ENCODE measurements at regions not wholly inside any gene's neighbourhood (a gene's known extent, or its start where the extent isn't known, plus 50 kb on each side); places are given as distances from the start of the nearest gene placed in this dataset.

DNA sequence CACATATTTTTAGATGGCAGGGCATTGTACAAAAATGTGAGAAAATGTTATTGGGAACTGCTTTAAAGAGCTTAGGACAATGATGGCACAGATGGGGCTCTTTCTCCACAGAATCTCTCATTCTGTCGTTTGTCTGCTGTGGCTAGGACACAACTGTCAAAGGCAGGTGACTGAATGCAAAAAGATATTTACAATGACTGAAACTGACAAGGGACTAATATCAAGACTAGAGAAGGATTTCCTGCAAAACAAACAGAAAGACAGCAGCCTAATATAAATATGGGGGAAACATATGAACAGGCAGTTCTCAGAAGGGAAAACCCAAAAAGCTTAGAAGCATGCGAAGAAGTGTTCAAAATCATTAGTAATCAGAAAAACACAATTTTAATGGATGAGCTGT lies 177.5 kb upstream of the AFF2 start:
- no peak for DNase-seq
- in situ Hi-C loops (cut with MboI; ENCODE audit: low pct_unique_long_range_greater_than_20kb, low sequenced_read_pairs), result no loop called here

DNA sequence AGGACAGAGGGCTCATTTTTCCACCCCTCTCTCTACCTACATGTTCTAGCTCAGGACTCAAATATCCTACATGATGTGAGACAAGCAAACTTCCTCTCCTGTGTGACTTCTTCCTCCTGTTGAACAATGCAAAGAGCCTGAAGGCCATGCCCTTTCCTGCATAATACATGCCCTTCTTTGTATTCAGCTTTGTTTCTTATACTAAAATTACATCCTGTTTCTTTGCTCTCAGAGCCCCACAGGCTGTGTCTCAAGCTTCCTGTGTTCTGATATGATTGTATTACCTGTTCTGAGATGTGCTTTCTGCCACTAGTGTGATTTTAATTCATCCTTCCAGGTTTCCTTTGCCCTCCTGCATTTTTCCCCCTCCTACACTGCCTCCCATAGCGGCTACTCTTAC lies 166.4 kb upstream of the AFF2 start:
- DNase-seq, result no peak
- in situ Hi-C loops (cut with MboI; ENCODE audit: low pct_unique_long_range_greater_than_20kb, low sequenced_read_pairs), result no loop called here

DNA sequence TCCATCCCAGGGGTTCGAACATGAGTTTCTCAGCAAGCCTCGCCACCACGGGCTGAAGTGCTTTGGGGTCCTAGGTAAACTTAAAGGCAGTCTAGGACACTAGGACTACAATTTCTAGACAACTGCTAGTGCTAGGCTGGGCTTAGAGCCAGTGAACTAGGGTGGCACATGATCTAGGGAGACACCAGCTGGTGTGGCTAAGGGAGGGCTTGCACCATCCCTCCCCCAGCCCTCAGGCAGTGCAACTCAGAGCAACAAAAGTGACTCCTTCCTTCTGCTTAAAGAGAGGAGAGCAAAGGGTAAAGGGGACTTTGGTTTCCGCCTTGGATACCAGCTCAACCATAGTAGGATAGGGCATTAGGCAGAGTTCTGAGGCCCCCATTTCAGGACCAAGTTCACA lies 162.5 kb upstream of the AFF2 start:
- in situ Hi-C loops (cut with MboI; ENCODE audit: low pct_unique_long_range_greater_than_20kb, low sequenced_read_pairs), result no loop called here
- no peak for DNase-seq

DNA sequence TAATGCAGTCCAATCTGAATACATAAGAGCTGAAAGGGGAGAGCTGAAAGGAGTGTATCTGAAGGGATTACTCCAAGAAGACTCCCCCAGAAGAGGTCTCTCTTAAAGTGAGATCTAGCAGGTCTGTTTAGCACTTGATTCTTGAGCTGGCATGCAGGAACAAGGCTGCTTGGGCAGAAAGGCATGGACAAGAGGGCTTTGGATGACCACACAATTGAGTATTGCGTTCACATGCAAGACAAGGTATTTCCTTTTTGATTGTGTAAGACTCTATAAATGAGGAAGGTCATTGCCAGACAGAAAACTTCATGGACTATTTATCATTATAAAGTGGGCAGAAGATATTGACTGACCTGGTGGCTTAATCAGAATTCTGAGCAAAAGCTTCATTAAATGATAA lies 145.5 kb upstream of the AFF2 start:
- in situ Hi-C loops (cut with MboI; ENCODE audit: low pct_unique_long_range_greater_than_20kb, low sequenced_read_pairs), result no loop called here
- DNase-seq, result no peak

DNA sequence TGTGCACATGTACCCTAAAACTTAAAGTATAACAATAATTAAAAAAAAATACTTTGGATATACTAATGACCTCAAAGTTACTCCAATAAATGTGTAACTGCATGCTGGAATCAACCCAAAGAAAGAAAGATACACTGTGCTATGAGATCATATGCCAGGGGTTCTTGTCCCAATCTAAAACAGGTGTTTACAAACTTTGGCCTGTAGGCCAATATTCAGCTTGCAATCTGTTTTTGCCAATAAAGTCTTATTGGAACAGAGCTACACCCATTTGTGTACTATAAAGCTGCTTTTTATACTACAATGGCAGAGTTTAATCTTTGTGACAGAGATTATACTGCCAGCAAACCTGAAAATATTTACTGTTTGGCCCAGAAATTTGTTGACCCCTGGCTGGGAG lies 138.8 kb upstream of the AFF2 start:
- in situ Hi-C loops (cut with MboI; ENCODE audit: low pct_unique_long_range_greater_than_20kb, low sequenced_read_pairs), result no loop called here
- no peak for DNase-seq

DNA sequence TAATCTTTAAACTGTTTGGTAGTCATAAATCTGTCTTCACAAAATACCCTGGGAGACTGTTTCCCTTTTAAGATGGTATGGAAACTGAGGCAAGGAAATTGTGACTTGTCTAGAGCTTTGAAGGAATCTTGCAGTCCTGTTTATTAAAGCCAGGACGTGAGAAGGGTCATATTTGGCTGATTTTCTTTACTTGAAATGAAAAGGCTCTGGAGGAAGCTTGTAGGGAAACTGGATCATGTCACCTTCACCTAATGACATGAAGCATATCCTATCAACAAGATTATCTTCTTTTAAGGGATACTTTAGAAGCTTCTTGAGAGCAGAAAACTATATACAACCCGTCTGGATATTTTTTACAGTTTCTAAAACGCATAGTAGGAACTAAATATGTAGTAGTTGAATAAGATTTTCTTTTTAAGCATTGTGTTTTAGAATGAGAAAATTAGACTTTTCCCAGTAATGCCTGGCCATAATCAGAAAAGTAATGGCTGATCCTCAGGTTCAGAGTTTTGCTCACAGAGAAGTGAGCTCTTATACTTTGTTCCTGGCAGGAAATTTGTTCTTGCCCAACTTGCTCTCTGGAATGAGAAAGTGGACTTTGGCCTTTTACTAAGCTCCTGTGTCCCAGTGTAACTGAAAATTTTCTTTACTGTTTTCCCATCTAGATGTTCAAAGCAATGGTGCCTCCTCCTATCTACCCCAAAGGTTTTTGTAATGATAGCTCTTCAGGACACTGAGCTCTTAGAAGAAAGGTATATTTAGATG lies 136.8 kb upstream of the AFF2 start:
- in situ Hi-C loops (cut with MboI; ENCODE audit: low pct_unique_long_range_greater_than_20kb, low sequenced_read_pairs), result no loop called here

DNA sequence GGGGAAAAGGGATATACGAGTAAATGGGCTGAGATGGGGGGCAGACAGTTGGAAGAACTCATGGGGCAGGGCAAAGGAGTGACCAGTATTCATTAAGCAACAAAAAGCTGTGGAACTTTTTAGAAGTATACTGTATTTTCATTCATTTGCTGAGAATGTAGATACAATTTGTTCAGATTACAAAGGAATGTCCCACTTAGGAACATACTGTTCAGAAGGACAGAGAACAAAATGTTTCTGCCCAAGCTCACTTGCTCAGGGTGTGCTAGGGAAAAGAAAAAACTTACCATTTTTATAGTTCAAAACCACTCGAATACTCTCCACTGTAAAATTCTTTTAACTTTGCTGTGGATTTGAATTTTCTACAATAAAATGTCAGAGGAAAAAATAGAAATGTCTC lies 135.2 kb upstream of the AFF2 start:
- in situ Hi-C loops (cut with MboI; ENCODE audit: low pct_unique_long_range_greater_than_20kb, low sequenced_read_pairs), result no loop called here

More for the DNA sequence above, 136.8 kb upstream of the AFF2 start:
- DNase-seq, result no peak

DNA sequence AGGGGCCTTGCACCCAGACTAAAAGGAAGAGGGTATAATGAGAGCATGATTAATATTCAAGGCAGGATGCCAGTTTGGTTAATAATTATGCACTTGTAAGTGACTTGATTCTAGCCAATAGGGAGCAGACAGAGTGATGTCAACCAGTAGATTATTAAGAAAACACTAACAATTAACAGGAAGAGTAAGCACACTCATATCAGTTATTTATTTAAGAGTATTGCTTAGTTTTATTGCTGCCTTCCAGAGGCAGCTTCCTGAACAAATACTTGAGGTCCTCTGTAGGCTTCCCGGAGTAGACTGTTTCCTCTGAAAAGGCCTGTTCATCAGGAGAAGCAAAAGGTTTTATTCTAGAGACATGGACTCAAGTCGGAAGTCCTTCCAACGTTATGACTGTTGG lies 129.1 kb upstream of the AFF2 start:
- in situ Hi-C loops (cut with MboI; ENCODE audit: low pct_unique_long_range_greater_than_20kb, low sequenced_read_pairs), result no loop called here
- no peak for DNase-seq

More for the DNA sequence above, 135.2 kb upstream of the AFF2 start:
- DNase-seq, result no peak

DNA sequence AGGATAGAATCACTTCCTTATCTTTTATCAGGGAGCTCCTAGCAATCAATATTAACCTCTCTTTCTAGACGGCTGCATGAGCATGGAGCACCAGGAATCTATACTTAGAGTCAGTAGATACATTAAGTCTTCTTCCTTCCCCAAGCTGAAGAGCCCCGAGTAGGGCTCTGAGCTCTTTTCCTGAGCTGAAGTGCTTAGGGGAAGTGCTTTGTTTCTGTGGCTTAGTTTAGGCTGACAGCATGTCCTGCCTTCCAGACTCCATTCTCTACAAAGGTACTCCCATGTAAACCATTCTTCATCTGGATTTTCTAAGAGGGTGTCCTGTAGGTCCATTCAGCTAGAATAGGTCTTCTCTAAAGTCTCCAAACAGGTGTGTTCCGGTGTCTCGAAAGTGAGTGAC lies 127.5 kb upstream of the AFF2 start:
- in situ Hi-C loops (cut with MboI; ENCODE audit: low pct_unique_long_range_greater_than_20kb, low sequenced_read_pairs), result no loop called here
- DNase-seq, result no peak

DNA sequence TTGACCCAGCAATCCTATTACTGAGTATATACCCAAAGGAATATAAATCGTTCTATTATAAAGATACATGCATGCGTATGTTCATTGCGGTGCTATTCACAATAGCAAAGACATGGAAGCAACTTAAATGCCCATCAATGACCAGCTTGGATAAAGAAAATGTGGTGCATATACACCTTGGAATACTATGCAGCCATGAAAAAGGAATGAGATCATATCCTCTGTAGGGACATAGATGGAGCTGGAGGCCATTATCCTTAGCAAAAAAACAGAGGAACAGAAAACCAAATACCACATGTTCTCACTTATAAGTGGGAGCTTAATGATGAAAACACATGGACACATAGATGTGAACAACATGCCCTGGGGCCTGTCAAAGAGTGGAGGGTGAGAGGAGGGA lies 124.1 kb upstream of the AFF2 start:
- DNase-seq, result no peak
- in situ Hi-C loops (cut with MboI; ENCODE audit: low pct_unique_long_range_greater_than_20kb, low sequenced_read_pairs), result no loop called here

DNA sequence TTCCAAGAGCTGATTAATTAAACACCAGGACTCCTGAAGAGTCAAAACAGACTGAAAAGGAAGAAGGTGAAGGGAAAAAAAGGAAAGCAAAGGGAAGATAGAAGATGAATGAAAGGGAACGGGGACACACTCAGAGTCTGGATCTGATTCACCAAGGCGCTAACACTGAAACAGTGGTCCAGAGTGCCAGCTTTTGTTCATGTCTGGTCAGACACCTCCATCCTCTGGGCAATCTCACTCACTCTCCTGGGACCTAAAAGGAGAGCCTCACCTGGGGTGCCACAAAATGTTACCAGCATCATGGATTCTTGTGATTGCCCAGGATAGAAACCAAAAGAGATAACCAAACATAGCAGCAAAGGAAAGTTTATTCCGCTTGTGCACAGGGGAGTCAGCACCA lies 120.3 kb upstream of the AFF2 start:
- no peak for DNase-seq
- in situ Hi-C loops (cut with MboI; ENCODE audit: low pct_unique_long_range_greater_than_20kb, low sequenced_read_pairs), result no loop called here

DNA sequence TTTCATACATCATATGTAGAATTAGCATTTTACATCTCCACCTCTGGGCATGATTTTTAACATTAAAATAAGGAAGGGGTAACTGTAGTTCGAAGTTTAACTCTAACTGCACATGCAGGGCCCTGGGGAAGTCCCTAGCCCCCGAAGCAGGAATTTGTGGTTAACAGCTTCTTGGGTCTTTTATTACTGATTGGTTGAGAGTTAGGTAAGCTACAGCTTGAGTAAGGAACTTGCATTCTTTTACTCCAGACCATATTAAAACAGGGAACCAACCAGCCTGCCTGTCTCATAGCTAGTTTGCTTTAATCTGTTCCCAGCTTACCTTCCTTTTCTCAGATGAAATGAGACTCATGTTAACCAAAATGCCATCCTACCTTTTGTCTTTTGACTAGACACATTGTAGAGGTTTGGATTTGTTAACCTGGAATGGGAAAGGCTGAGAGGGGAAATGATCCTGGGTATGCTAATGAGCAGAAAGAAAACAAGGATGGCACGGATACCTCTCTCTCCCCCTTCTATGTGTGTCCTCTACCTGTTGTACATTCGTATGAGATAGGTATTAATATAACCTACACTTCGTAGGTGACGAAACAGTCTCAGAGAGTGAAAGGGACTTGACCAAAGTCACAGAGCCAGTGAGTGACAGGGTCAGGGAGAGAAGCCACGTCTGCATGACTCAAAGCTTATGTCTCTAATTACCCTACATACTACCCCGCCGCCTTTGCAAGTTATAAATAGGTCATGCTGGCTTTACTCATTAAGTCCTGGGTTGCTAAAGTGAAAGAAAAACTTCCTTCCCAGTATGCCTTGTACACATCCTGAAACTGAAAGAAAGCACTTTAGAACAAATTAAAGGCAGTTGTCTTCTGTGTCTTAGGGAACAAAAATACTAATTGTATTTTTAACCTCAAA lies 119.5 kb upstream of the AFF2 start:
- DNase-seq, result peak; percentile 27
- in situ Hi-C loops (cut with MboI; ENCODE audit: low pct_unique_long_range_greater_than_20kb, low sequenced_read_pairs), result no loop called here

DNA sequence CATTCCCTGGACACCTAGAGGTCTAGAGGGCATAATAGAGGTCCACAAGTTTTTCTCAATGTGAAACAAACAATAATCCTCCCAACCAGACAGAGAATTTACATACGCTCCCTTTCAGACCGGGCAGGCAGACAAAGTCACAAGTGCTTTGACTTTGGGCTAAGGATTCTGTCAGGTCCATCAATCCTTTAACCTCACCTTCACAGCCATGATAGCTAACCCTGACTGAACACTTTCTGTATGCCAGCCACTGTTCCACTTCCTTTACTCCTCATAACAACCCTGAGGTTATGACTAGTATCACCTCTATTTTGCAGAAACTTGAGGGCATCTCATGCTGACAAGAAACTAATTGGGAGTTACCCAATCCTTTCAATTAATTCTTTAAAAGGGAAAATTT lies 118.8 kb upstream of the AFF2 start:
- no peak for DNase-seq
- in situ Hi-C loops (cut with MboI; ENCODE audit: low pct_unique_long_range_greater_than_20kb, low sequenced_read_pairs), result no loop called here

DNA sequence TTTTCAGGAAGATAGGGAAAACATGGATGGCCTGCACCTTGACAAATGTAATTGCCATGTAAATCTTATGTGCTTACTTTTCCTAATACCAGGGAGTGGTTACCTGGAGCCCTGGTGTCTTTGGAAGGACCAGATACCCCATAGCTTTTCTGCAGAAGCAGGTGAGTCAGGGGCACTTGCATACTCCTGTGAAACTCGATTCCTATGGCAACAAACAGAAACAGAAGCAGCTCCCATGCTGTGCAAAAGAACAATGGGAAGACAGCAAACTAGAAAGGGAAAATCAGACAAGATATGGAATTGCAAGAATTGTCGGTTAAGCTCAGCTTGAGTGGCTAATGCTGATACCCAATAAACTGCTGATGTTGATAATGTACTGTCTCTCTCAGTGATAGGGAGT lies 117.4 kb upstream of the AFF2 start:
- DNase-seq, result no peak
- in situ Hi-C loops (cut with MboI; ENCODE audit: low pct_unique_long_range_greater_than_20kb, low sequenced_read_pairs), result no loop called here

DNA sequence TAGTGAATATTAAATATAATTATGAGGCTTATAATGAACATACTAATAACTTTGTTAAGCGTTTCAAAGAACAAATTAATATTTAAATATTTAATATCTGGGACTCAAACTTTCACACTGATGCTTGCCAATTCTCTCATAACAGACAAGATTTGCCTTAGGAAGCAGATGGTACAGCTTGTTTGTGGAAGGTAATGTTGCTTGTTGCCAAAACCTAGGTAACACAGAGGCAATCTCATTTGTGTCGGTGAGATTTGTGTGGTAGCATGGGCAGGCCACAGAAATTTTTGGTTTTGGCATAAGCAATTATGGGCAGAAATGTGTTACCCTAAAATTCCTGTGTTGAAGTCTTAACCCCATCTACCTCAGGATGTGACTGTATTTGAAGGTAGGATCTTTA lies 114.9 kb upstream of the AFF2 start:
- no peak for DNase-seq
- in situ Hi-C loops (cut with MboI; ENCODE audit: low pct_unique_long_range_greater_than_20kb, low sequenced_read_pairs), result no loop called here

DNA sequence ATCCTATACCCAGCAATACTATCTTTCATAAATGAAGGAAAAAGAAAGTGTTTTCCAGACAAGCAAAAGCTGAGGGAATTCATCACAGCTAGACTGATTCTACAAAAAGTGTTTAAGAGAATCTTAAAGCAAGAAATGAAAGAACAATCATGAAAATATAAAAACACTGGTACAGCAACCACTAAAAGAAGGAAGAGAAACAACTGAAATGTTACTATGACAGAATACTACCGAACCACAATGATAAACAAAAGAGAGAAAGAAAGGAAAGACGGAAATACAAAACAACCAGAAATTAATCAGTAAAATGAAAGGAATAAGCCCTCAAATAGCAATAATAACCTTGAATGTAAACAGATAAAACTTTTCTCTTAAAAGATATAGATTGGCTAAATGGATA lies 110.8 kb upstream of the AFF2 start:
- in situ Hi-C loops (cut with MboI; ENCODE audit: low pct_unique_long_range_greater_than_20kb, low sequenced_read_pairs), result no loop called here
- no peak for DNase-seq

DNA sequence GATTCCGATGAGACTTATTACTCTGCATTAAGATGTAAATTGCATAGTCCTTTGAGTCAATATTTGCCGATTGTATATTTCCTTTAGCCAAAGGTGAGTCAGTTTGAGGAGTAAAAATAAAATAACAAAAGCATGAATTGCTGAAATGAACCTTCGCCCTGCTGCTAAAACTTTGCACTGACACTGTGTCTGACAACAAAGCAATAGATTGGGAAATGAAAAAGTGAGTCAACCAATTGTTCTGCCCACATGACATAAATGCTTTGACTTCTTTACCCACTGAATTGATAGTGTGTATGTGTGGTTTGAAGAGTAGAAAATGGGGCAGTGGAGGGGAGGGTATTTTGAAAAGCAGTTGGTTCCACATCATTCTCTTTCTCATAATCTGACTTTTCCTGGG lies 88.4 kb upstream of the AFF2 start:
- no peak for DNase-seq
- in situ Hi-C loops (cut with MboI; ENCODE audit: low pct_unique_long_range_greater_than_20kb, low sequenced_read_pairs), result no loop called here

DNA sequence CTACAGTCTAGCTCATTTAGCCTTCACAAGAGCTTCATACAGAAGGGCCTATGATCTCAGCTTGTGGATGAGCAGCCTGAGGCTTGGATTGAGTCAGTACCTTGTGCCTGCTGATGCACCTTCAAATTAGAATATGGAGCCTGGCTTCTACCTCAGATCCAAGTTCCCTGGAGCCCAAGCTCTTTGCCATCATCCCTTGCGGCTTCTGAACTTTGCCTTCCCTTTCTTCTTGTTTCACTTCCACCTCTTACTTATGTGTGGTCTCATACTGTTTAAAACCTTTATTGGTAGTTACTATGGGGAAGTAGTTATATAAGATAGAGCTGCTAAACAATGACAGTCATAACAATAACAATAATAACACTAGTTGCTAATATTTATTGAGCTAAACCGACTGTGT lies 84.3 kb upstream of the AFF2 start:
- in situ Hi-C loops (cut with MboI; ENCODE audit: low pct_unique_long_range_greater_than_20kb, low sequenced_read_pairs), result no loop called here
- DNase-seq, result no peak

DNA sequence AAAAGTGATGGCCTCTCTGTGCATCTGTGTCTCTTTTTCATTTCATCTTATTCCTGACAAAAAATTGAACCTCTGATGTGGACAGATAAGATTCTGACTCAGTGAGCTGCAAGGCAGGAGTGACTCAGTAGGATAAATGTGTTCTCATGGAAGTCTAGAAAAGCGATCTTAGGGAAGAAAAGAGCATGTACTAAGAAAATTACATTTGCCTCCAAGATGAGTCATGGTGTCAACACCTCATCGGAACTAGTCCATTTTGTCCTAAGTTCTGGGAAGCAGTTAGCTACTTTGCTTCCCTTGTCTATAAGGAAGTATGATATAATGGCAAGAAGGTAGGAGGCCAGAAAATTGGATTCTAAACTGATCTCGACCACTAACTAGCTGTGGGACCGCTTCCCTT lies 83.5 kb upstream of the AFF2 start:
- DNase-seq, result no peak
- in situ Hi-C loops (cut with MboI; ENCODE audit: low pct_unique_long_range_greater_than_20kb, low sequenced_read_pairs), result no loop called here

DNA sequence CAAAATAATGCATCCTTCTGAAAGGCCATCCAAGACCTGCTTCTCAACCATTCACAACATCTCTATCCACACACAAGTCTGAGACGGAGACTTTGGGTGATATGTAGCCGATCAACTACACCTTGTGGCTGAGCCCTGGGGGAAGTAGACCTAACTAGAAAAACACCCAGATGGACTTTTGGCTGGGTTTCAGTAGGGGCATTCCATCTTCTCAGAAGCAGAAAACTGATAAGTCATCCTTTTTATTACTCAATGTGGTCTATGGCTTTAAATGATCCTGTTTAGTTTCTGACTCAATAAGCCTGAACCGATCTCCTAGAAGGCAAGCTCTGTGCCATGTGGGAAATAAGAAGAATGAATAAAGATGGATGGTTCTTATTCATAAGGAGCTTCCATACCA lies 82.5 kb upstream of the AFF2 start:
- DNase-seq, result no peak
- in situ Hi-C loops (cut with MboI; ENCODE audit: low pct_unique_long_range_greater_than_20kb, low sequenced_read_pairs), result no loop called here

DNA sequence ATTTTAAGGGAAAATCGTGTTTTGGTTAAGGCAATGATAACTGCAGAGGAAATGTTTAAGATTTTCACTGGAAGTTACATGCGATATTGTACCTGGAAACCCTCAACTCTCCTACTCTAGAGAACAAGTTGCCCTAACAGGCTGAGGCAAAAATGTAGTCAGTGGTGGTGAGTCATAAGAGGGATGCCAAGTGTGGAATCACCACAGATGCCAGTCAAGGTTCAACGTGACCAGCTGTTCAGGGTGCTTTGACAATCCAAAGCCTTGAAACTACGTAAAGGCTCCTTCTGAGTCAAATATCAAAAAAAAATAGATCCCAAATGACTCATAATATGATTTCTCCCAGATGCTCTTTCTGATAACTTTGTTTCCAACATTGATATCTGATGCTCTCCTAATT lies 77.9 kb upstream of the AFF2 start:
- in situ Hi-C loops (cut with MboI; ENCODE audit: low pct_unique_long_range_greater_than_20kb, low sequenced_read_pairs), result no loop called here

More for the DNA sequence above, 77.9 kb upstream of the AFF2 start:
- DNase-seq, result no peak
